ENCODE measurements at regions not wholly inside any gene's neighbourhood (a gene's known extent, or its start where the extent isn't known, plus 50 kb on each side); places are given as distances from the start of the nearest gene placed in this dataset.

- TF ChIP-seq SMC3 (IDR thresholded peaks at IDR 0.05; ENCODE audit: low read depth, low read length), result no peak
- TF ChIP-seq RAD21 (IDR thresholded peaks at IDR 0.05; ENCODE audit: low read length), result no peak
- TF ChIP-seq USF2 (IDR thresholded peaks at IDR 0.05; ENCODE audit: borderline replicate concordance, low read depth, low read length), result no peak
- TF ChIP-seq PBX3 (IDR thresholded peaks at IDR 0.05), result no peak
- TF ChIP-seq CTCF (IDR thresholded peaks at IDR 0.05), result no peak
- no peak for TF ChIP-seq ELF1 (IDR thresholded peaks at IDR 0.05)
- TF ChIP-seq POLR2AphosphoS5 (IDR thresholded peaks at IDR 0.05; ENCODE audit: low read depth, low read length), result no peak
- no peak for TF ChIP-seq SIN3A (IDR thresholded peaks at IDR 0.05; ENCODE audit: borderline replicate concordance, low read depth, low read length)
- no peak for TF ChIP-seq EP300 (IDR thresholded peaks at IDR 0.05; ENCODE audit: borderline replicate concordance in 1 of 2, low read depth in 1 of 2, low read length in 1 of 2)
- TF ChIP-seq JUND (IDR thresholded peaks at IDR 0.05), result no peak
- TF ChIP-seq GABPA (IDR thresholded peaks at IDR 0.05; ENCODE audit: low read depth), result no peak
- TF ChIP-seq RXRA (IDR thresholded peaks at IDR 0.05; ENCODE audit: borderline replicate concordance, low read depth), result no peak
- no peak for TF ChIP-seq REST (IDR thresholded peaks at IDR 0.05; ENCODE audit: low read depth, low read length)
Measured at GRCh38 chrX:69107231-69107739, 58.0 kb downstream of the PJA1 start.

Data from SK-N-SH (cell line).